ENCODE measurements at regions not wholly inside any gene's neighbourhood (a gene's known extent, or its start where the extent isn't known, plus 50 kb on each side); places are given as distances from the start of the nearest gene placed in this dataset.

GRCh38 chr2:51413726-51414125, 381.8 kb upstream of the NRXN1 start:
- ChIA-PET CTCF (no interaction called here), POLR2A (no interaction called here)
- no peaks in the 10 kb centered on the region for H3K36me3 Mint-ChIP-seq (ENCODE audit: low read depth)
- no peak overlapping the region for H3K27ac Mint-ChIP-seq
- TF ChIP-seq, protein P1, sequence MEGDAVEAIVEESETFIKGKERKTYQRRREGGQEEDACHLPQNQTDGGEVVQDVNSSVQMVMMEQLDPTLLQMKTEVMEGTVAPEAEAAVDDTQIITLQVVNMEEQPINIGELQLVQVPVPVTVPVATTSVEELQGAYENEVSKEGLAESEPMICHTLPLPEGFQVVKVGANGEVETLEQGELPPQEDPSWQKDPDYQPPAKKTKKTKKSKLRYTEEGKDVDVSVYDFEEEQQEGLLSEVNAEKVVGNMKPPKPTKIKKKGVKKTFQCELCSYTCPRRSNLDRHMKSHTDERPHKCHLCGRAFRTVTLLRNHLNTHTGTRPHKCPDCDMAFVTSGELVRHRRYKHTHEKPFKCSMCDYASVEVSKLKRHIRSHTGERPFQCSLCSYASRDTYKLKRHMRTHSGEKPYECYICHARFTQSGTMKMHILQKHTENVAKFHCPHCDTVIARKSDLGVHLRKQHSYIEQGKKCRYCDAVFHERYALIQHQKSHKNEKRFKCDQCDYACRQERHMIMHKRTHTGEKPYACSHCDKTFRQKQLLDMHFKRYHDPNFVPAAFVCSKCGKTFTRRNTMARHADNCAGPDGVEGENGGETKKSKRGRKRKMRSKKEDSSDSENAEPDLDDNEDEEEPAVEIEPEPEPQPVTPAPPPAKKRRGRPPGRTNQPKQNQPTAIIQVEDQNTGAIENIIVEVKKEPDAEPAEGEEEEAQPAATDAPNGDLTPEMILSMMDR (IDR thresholded peaks at IDR 0.05) = no peak
- intact Hi-C loops (cut with micrococcal nuclease) = no loop called here
- H3K27me3 Mint-ChIP-seq = no peaks in the 10 kb centered on the region
- H3K9me3 Mint-ChIP-seq = peaks cover 12% of the 10 kb centered on the region
- no peak for ATAC-seq
- H3K4me1 Mint-ChIP-seq (ENCODE audit: low read depth) = no peaks in the 10 kb centered on the region
- no peak for DNase-seq
- H3K4me3 Mint-ChIP-seq = no peak overlapping the region

DNA sequence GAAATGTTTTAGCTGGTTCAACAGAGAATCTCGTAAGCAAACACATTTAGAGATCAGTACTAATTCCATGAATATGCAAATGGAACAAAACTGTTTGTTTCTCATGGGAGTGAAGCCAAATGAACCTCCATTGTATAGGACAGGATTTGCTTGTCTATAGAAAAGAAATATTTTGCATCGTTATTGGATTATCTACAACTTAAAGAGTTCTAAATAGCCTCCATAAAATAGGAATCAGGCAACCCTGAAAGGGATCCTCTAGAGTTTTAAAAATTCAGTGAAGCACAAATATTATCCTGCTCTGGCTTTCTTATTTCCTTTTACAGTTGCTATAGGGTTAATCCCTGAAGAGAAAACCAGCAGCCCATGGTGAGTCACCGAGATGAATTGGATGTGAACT, 378.4 kb upstream of the NRXN1 start:
- TF ChIP-seq, protein P1 (IDR thresholded peaks at IDR 0.05) = no peak
- no peaks in the 10 kb centered on the region for H3K4me1 Mint-ChIP-seq (ENCODE audit: low read depth)
- no peaks in the 10 kb centered on the region for H3K36me3 Mint-ChIP-seq (ENCODE audit: low read depth)
- no peak overlapping the region for H3K27ac Mint-ChIP-seq
- H3K9me3 Mint-ChIP-seq = peaks cover 9% of the 10 kb centered on the region
- CTCF ChIA-PET = no interaction called here
- POLR2A ChIA-PET = no interaction called here
- ATAC-seq = no peak
- intact Hi-C loops (cut with micrococcal nuclease) = no loop called here
- no peak overlapping the region for H3K4me3 Mint-ChIP-seq
- no peaks in the 10 kb centered on the region for H3K27me3 Mint-ChIP-seq
- no peak for DNase-seq

DNA sequence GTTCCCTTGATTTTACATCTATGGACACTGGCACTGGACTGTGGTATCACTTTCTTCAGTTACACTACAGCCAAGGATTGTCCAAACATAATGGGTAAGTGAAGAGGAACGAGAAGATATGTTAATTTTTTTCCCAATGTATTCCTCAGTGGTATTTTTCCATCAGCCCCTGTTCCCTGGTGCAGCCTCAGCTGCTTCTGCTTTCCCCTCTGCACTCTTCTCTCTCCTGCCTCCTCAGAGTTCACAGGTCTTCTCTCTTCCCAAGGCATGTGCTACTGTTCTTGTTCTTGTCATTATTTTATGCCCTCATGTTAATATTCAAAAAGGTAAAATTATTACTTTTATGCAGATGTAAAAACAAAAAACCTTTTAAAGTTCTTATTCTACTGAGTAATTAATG, 378.0 kb upstream of the NRXN1 start:
- Mint-ChIP-seq H3K4me3 (no peak overlapping the region), H3K27ac (no peak overlapping the region), H3K36me3 (ENCODE audit: low read depth) (no peaks in the 10 kb centered on the region), H3K4me1 (ENCODE audit: low read depth) (no peaks in the 10 kb centered on the region), H3K9me3 (peaks cover 8% of the 10 kb centered on the region), H3K27me3 (no peaks in the 10 kb centered on the region)
- TF ChIP-seq, protein P1 (IDR thresholded peaks at IDR 0.05) = no peak
- CTCF ChIA-PET = no interaction called here
- intact Hi-C loops (cut with micrococcal nuclease) = no loop called here
- POLR2A ChIA-PET = no interaction called here
- no peak for DNase-seq
- ATAC-seq = no peak

DNA sequence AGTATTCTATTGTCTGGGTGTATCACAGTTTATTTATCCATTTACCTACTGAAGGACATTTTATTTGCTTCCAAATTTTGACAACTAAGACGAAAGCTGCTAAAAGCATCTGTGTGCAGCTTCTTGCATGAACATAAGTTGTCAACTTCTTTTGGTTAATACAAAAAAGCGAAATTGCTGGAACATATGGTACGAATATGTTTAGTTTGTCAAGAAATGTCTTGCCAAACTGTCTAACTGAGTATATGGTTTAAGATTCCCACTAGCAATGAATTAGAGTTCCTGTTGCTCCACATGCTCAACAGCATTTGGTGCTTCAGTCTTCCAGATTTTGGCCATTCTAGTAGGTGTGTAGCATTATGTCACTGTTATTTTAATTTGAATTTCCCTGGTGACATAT, 372.3 kb upstream of the NRXN1 start:
- H3K27me3 Mint-ChIP-seq = no peaks in the 10 kb centered on the region
- intact Hi-C loops (cut with micrococcal nuclease) = no loop called here
- ATAC-seq (no peak), DNase-seq (no peak)
- TF ChIP-seq, protein P1 (IDR thresholded peaks at IDR 0.05) = no peak
- ChIA-PET CTCF (no interaction called here), POLR2A (no interaction called here)
- H3K4me1 Mint-ChIP-seq (ENCODE audit: low read depth) = no peaks in the 10 kb centered on the region
- H3K36me3 Mint-ChIP-seq (ENCODE audit: low read depth) = no peaks in the 10 kb centered on the region
- H3K4me3 Mint-ChIP-seq = no peak overlapping the region
- H3K27ac Mint-ChIP-seq = no peak overlapping the region
- peaks cover 18% of the 10 kb centered on the region for H3K9me3 Mint-ChIP-seq

GRCh38 chr2:51401546-51401945, 369.6 kb upstream of the NRXN1 start:
- ChIA-PET POLR2A (no interaction called here), CTCF (no interaction called here)
- no peaks in the 10 kb centered on the region for H3K27me3 Mint-ChIP-seq
- ATAC-seq (no peak), DNase-seq (no peak)
- H3K27ac Mint-ChIP-seq = no peak overlapping the region
- intact Hi-C loops (cut with micrococcal nuclease) = no loop called here
- H3K9me3 Mint-ChIP-seq = peaks cover 22% of the 10 kb centered on the region
- H3K4me1 Mint-ChIP-seq (ENCODE audit: low read depth) = no peaks in the 10 kb centered on the region
- no peak overlapping the region for H3K4me3 Mint-ChIP-seq
- TF ChIP-seq, protein P1 (IDR thresholded peaks at IDR 0.05) = no peak
- H3K36me3 Mint-ChIP-seq (ENCODE audit: low read depth) = no peaks in the 10 kb centered on the region
